H9 (cell line): ENCODE measurements at regions not wholly inside any gene's neighbourhood (a gene's known extent, or its start where the extent isn't known, plus 50 kb on each side); places are given as distances from the start of the nearest gene placed in this dataset.

Experiments used
- DNase-seq: peaks from one replicate; pipeline ENCODE4 v3.0.0-alpha.2; 2017
- H2AFZ ChIP-seq: one replicate; pipeline ENCODE4 v1.6.1; 2013; ENCODE audit warnings: mild to moderate bottlenecking, low read length, control low read depth, moderate library complexity
- H2AK5ac ChIP-seq: 2 replicates; pipeline ENCODE4 v1.6.1; 2013; ENCODE audit warnings: low read length, control low read depth, mixed read lengths; ENCODE audit not compliant: insufficient read length
- H2BK120ac ChIP-seq: one replicate; pipeline ENCODE4 v1.6.1; 2013; ENCODE audit warnings: low read depth, mild to moderate bottlenecking, low read length, control low read depth, inconsistent platforms; ENCODE audit not compliant: poor library complexity, severe bottlenecking
- H2BK12ac ChIP-seq: 2 replicates; pipeline ENCODE4 v1.6.1; 2013; ENCODE audit warnings: low read length, control low read depth, mixed read lengths, low read depth; ENCODE audit not compliant: insufficient read length
- H2BK15ac ChIP-seq: 2 replicates; pipeline ENCODE4 v1.6.1; 2013; ENCODE audit warnings: low read depth, low read length, control low read depth
- H2BK20ac ChIP-seq: one replicate; pipeline ENCODE4 v1.6.1; 2013; ENCODE audit warnings: low read depth, mild to moderate bottlenecking, low read length, control low read depth, inconsistent platforms; ENCODE audit not compliant: poor library complexity, severe bottlenecking
- H2BK5ac ChIP-seq: 2 replicates; pipeline ENCODE4 v1.6.1; 2013; ENCODE audit warnings: low read length, control low read depth, mixed read lengths; ENCODE audit not compliant: insufficient read length
- H3K14ac ChIP-seq: 2 replicates; pipeline ENCODE4 v1.6.1; 2013; ENCODE audit warnings: low read length, control low read depth; ENCODE audit not compliant: insufficient read depth
- H3K18ac ChIP-seq: 2 replicates; pipeline ENCODE4 v1.6.1; 2013; ENCODE audit warnings: low read depth, mild to moderate bottlenecking, mixed read lengths, low read length, control low read depth; ENCODE audit not compliant: insufficient read length
- H3K23ac ChIP-seq: 2 replicates; pipeline ENCODE4 v1.6.1; 2013; ENCODE audit warnings: low read length, control low read depth, mixed read lengths, low read depth; ENCODE audit not compliant: insufficient read length
- H3K23me2 ChIP-seq: 2 replicates; pipeline ENCODE4 v1.6.1; 2013; ENCODE audit warnings: low read depth, mild to moderate bottlenecking, mixed read lengths, low read length, control low read depth; ENCODE audit not compliant: insufficient read length, poor library complexity, severe bottlenecking
- H3K27ac ChIP-seq: 2 replicates; pipeline ENCODE4 v1.5.1; 2013; ENCODE audit warnings: low read length, control low read depth, mixed read lengths, low read depth; ENCODE audit not compliant: insufficient read length
- H3K27me3 ChIP-seq: 2 replicates; pipeline ENCODE4 v1.6.1; 2013; ENCODE audit warnings: low read length, control low read depth, inconsistent platforms; ENCODE audit not compliant: insufficient read depth
- H3K4ac ChIP-seq: 2 replicates; pipeline ENCODE4 v1.6.1; 2013; ENCODE audit warnings: low read depth, mild to moderate bottlenecking, control low read depth, inconsistent platforms, low read length, moderate library complexity
- H3K4me1 ChIP-seq: 2 replicates; pipeline ENCODE4 v1.6.1; 2013; ENCODE audit warnings: low read length, control low read depth, inconsistent platforms; ENCODE audit not compliant: insufficient read depth
- H3K4me2 ChIP-seq: 2 replicates; pipeline ENCODE4 v1.6.1; 2013; ENCODE audit warnings: low read length, control low read depth, mixed read lengths; ENCODE audit not compliant: insufficient read length, insufficient read depth
- H3K56ac ChIP-seq: 2 replicates; pipeline ENCODE4 v1.6.1; 2013; ENCODE audit warnings: low read depth, mild to moderate bottlenecking, mixed read lengths, low read length, control low read depth; ENCODE audit not compliant: insufficient read length
- H3K79me1 ChIP-seq: 2 replicates; pipeline ENCODE4 v1.6.1; 2013; ENCODE audit warnings: low read depth, mild to moderate bottlenecking, moderate library complexity, low read length, control low read depth, inconsistent platforms; ENCODE audit not compliant: insufficient read depth, poor library complexity, severe bottlenecking
- H3K79me2 ChIP-seq: 2 replicates; pipeline ENCODE4 v1.6.1; 2013; ENCODE audit warnings: low read length, control low read depth, inconsistent platforms; ENCODE audit not compliant: insufficient read depth
- H3K9ac ChIP-seq: 2 replicates; pipeline ENCODE4 v1.6.1; 2013; ENCODE audit warnings: low read length, control low read depth, mixed read lengths; ENCODE audit not compliant: insufficient read length; ENCODE audit errors: extremely low read depth
- H3K9me3 ChIP-seq: one replicate; pipeline ENCODE4 v1.6.1; 2013; ENCODE audit warnings: low read depth, low read length, inconsistent platforms; ENCODE audit not compliant: control insufficient read depth
- H3T11ph ChIP-seq: one replicate; pipeline ENCODE4 v1.6.1; 2013; ENCODE audit warnings: mild to moderate bottlenecking, low read length, control low read depth, inconsistent platforms
- H4K20me1 ChIP-seq: one replicate; pipeline ENCODE4 v1.6.1; 2013; ENCODE audit not compliant: control insufficient read depth, insufficient read length, insufficient read depth
- H4K5ac ChIP-seq: 2 replicates; pipeline ENCODE4 v1.6.1; 2013; ENCODE audit warnings: low read depth, mild to moderate bottlenecking, mixed read lengths, low read length, control low read depth; ENCODE audit not compliant: insufficient read length
- H4K8ac ChIP-seq: replicated peaks from 2 replicates; pipeline ENCODE4 v1.6.1; 2013; ENCODE audit warnings: low read length, control low read depth, mixed read lengths, low read depth; ENCODE audit not compliant: insufficient read length
- H4K91ac ChIP-seq: 2 replicates; pipeline ENCODE4 v1.6.1; 2013; ENCODE audit warnings: low read depth, mild to moderate bottlenecking, moderate library complexity, mixed read lengths, low read length, control low read depth; ENCODE audit not compliant: insufficient read length
- H3K27ac Mint-ChIP-seq, 3 experiments: 2 replicates in 2 of 3; 3 replicates in 1 of 3; pipeline ENCODE4 v1.8.0; 2020 to 2021; ENCODE audit warnings: mixed read lengths in 3 of 3, mild to moderate bottlenecking in 1 of 3, moderate library complexity in 1 of 3
- H3K27me3 Mint-ChIP-seq: 2 replicates; pipeline ENCODE4 v1.8.0; 2021; ENCODE audit warnings: low read depth, mild to moderate bottlenecking, moderate library complexity, mixed read lengths
- H3K36me3 Mint-ChIP-seq, 3 experiments: 2 replicates in 2 of 3; 3 replicates in 1 of 3; pipeline ENCODE4 v1.8.0; 2020 to 2021; ENCODE audit warnings: low read depth in 3 of 3, mixed read lengths in 3 of 3; ENCODE audit not compliant: insufficient read depth in 1 of 3
- H3K4me1 Mint-ChIP-seq, 2 experiments: 2 replicates each; pipeline ENCODE4 v1.8.0; 2020; ENCODE audit warnings: mixed read lengths in 2 of 2
- H3K4me3 Mint-ChIP-seq, 2 experiments: 2 replicates in 1 of 2; 3 replicates in 1 of 2; pipeline ENCODE4 v1.8.0; 2020 to 2021; ENCODE audit warnings: mild to moderate bottlenecking in 2 of 2, mixed read lengths in 2 of 2, moderate library complexity in 1 of 2
- H3K9me3 Mint-ChIP-seq, 2 experiments: 2 replicates in 1 of 2; 3 replicates in 1 of 2; pipeline ENCODE4 v1.8.0; 2020; ENCODE audit warnings: mild to moderate bottlenecking in 2 of 2, mixed read lengths in 2 of 2, moderate library complexity in 1 of 2
- WGBS: extraction: QIAGEN DNeasy Blood & Tissue Kit; methylation state at CpG from one replicate; pipeline ENCODE4 v1.1.7; 2013; ENCODE audit warnings: missing lambda C conversion rate, low lambda C conversion rate, mixed read lengths; ENCODE audit not compliant: insufficient read length; ENCODE audit errors: extremely low coverage; 5-methylcytosine and 5-hydroxymethylcytosine counted together
- TF ChIP-seq, protein P1 (sequence below): fragments of 200-600 bp; sonication (generic); conservative IDR thresholded peaks from 3 replicates; pipeline ENCODE4 v1.8.0; 2021; ENCODE audit warnings: antibody characterized with exemption, mild to moderate bottlenecking

DNA sequence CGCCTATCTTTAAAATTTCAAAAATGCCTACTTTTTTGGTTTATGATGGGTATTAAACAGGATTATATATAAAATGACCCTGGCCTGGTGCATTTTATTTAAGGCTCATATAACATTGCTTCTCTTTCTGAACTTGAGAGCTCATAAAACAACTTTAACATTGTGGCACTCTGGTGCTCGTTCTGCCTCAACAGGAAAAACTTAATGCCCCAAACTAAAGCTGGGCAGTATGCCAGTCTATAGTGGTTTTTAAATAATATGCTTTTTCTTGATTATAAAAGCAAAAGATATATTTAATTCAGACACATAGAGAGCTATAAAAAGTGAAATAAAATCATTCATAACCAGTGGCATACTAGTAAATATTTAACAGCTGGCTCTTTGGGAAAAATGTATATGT, 269.3 kb upstream of the GULP1 start:
- DNase-seq = no peak
- Mint-ChIP-seq H3K9me3 (peaks cover 36 to 43% of the 10 kb centered on the region in 2 experiments), H3K4me1 (peaks cover 13 to 14% of the 10 kb centered on the region in 2 experiments), H3K27me3 (no peaks in the 10 kb centered on the region), H3K27ac (no peak overlapping the region), H3K4me3 (no peak overlapping the region), H3K36me3 (peaks cover 30 to 44% (median 33%) of the 10 kb centered on the region in 3 experiments)
- Histone ChIP-seq H4K8ac (no peak overlapping the region), H3K27me3 (no peaks in the 10 kb centered on the region), H2BK20ac (no peak overlapping the region), H3K9ac (no peak overlapping the region), H3K14ac (no peak overlapping the region), H3T11ph (no peak overlapping the region), H3K18ac (no peak overlapping the region), H2BK120ac (no peak overlapping the region), H2AK5ac (no peak overlapping the region), H2BK12ac (no peak overlapping the region), H3K79me1 (no peaks in the 10 kb centered on the region), H3K4ac (no peak overlapping the region), H4K91ac (no peak overlapping the region), H3K9me3 (peaks cover 15% of the 10 kb centered on the region), H3K27ac (no peak overlapping the region), H3K4me2 (no peak overlapping the region), H4K20me1 (no peaks in the 10 kb centered on the region), H2BK5ac (no peak overlapping the region), H3K79me2 (no peaks in the 10 kb centered on the region), H3K23ac (no peak overlapping the region), H2BK15ac (no peak overlapping the region), H2AFZ (no peak overlapping the region), H4K5ac (no peak overlapping the region), H3K56ac (no peak overlapping the region), H3K4me1 (no peaks in the 10 kb centered on the region), H3K23me2 (no peaks in the 10 kb centered on the region)
- no CpG with 5 or more reads among the region's 2 CpGs for WGBS
- TF ChIP-seq, protein P1, sequence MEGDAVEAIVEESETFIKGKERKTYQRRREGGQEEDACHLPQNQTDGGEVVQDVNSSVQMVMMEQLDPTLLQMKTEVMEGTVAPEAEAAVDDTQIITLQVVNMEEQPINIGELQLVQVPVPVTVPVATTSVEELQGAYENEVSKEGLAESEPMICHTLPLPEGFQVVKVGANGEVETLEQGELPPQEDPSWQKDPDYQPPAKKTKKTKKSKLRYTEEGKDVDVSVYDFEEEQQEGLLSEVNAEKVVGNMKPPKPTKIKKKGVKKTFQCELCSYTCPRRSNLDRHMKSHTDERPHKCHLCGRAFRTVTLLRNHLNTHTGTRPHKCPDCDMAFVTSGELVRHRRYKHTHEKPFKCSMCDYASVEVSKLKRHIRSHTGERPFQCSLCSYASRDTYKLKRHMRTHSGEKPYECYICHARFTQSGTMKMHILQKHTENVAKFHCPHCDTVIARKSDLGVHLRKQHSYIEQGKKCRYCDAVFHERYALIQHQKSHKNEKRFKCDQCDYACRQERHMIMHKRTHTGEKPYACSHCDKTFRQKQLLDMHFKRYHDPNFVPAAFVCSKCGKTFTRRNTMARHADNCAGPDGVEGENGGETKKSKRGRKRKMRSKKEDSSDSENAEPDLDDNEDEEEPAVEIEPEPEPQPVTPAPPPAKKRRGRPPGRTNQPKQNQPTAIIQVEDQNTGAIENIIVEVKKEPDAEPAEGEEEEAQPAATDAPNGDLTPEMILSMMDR = no peak
